ENCODE measurements at regions not wholly inside any gene's neighbourhood (a gene's known extent, or its start where the extent isn't known, plus 50 kb on each side); places are given as distances from the start of the nearest gene placed in this dataset.

DNA sequence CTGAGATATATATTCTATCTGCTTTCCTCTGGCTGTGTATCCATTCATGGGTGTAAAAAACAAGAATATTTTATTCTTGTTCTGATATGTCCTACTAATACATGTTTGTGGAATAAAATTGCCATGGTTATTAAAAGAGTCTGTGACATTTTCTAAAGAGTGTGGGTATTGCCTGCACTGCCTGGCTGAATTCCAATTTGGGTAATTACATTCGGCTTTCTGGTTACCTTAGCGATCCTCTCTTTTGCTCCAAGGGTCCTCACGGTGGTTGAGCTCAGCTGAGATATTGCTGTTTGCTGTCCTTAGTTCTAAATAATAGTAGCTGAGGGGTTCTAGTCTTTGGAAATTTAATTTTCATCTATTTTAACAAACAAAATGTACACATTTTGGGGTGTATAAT lies 301.4 kb upstream of the DNAJC19 start (continued):
- TF ChIP-seq, protein P1, sequence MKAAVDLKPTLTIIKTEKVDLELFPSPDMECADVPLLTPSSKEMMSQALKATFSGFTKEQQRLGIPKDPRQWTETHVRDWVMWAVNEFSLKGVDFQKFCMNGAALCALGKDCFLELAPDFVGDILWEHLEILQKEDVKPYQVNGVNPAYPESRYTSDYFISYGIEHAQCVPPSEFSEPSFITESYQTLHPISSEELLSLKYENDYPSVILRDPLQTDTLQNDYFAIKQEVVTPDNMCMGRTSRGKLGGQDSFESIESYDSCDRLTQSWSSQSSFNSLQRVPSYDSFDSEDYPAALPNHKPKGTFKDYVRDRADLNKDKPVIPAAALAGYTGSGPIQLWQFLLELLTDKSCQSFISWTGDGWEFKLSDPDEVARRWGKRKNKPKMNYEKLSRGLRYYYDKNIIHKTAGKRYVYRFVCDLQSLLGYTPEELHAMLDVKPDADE (IDR thresholded peaks at IDR 0.05), result no peak
- TF ChIP-seq CREB1 (CRISPR knock-in tag; IDR thresholded peaks at IDR 0.05; ENCODE audit: low read depth) (no peak), ZNF331 (CRISPR knock-in tag; IDR thresholded peaks at IDR 0.05; ENCODE audit: low read depth) (no peak), JUNB (IDR thresholded peaks at IDR 0.05; ENCODE audit: unreplicated experiment) (no peak), REST (IDR thresholded peaks at IDR 0.05; ENCODE audit: unreplicated experiment) (no peak), CTCF (conservative IDR thresholded peaks at IDR 0.05; ENCODE audit: low read depth in 2 of 2) (no peak), EZH2phosphoT487 (IDR thresholded peaks at IDR 0.05; ENCODE audit: unreplicated experiment) (no peak), STAT1 (IDR thresholded peaks at IDR 0.05; ENCODE audit: unreplicated experiment) (no peak), POLR2AphosphoS5 (IDR thresholded peaks at IDR 0.05; ENCODE audit: low read depth) (no peak)

DNA sequence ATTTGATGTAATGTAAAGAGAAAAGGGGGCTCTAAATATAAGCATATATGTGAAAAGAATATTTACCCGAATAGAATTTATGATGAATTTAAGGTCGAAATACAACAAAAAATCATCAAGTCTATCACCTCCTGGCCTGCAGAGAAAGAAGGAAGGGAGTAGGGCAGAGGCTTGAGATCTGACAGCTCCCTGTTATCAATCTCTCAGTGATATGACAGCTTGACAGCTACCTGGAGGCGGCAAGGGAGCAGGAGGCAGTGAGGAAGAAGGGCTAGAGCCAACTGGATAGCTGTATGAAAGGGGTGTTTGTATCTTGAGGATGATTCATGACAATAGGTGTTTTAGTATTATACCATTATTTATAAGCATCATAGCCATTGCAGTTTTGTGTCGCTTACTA lies 299.8 kb upstream of the DNAJC19 start:
- H3K79me2 ChIP-seq (replicated peaks; ENCODE audit: insufficient read depth), result no peaks in the 10 kb centered on the region
- no peaks in the 10 kb centered on the region for H4K20me1 ChIP-seq (replicated peaks; ENCODE audit: insufficient read depth)
- H3K27me3 ChIP-seq (ENCODE audit: insufficient read depth), result no peaks in the 10 kb centered on the region
- H3K4me1 ChIP-seq (ENCODE audit: insufficient read depth), result peaks cover 27% of the 10 kb centered on the region
- H3K4me2 ChIP-seq, result no peak overlapping the region
- DNase-seq (ENCODE audit: low spot score) (no peak), ATAC-seq (no peak)
- peaks cover 2% of the 10 kb centered on the region for H3K27me3 Mint-ChIP-seq (ENCODE audit: insufficient read depth, low read depth, poor library complexity)
- H3K27ac Mint-ChIP-seq, result no peak overlapping the region
- peaks cover 22% of the 10 kb centered on the region for H3K4me1 Mint-ChIP-seq
- H3F3A ChIP-seq (replicated peaks; ENCODE audit: low read depth), result no peaks in the 10 kb centered on the region
- H3K36me3 ChIP-seq (ENCODE audit: insufficient read depth), result no peaks in the 10 kb centered on the region
- no peaks in the 10 kb centered on the region for H3K36me3 Mint-ChIP-seq (ENCODE audit: low read depth)
- H2AFZ ChIP-seq, result no peak overlapping the region
- H3K27ac ChIP-seq (ENCODE audit: low read depth), result no peak overlapping the region
- H3K9me3 Mint-ChIP-seq, result no peaks in the 10 kb centered on the region
- no peaks in the 10 kb centered on the region for H3K9me2 ChIP-seq (ENCODE audit: insufficient read depth)
- H3K4me3 ChIP-seq, result no peak overlapping the region
- H3K4me3 Mint-ChIP-seq, result no peak overlapping the region
- TF ChIP-seq STAT1 (IDR thresholded peaks at IDR 0.05; ENCODE audit: unreplicated experiment) (no peak), POLR2AphosphoS5 (IDR thresholded peaks at IDR 0.05; ENCODE audit: low read depth) (no peak), REST (IDR thresholded peaks at IDR 0.05; ENCODE audit: unreplicated experiment) (no peak)

All from GM23338 (cell line).